Epithelial cell of proximal tubule (primary cell): ENCODE measurements at regions not wholly inside any gene's neighbourhood (a gene's known extent, or its start where the extent isn't known, plus 50 kb on each side); places are given as distances from the start of the nearest gene placed in this dataset.

Experiments used
- DNase-seq: peaks from one replicate; pipeline ENCODE4 v3.0.0-alpha.2; 2011; ENCODE audit warnings: low read depth
- H3K4me3 ChIP-seq: 2 replicates; pipeline ENCODE4 v1.5.1; 2011; ENCODE audit warnings: low read depth, mild to moderate bottlenecking, low read length
- TF ChIP-seq, protein P1 (sequence below): conservative IDR thresholded peaks from 2 replicates; pipeline ENCODE4 v1.5.1; 2012; ENCODE audit warnings: low read depth, mild to moderate bottlenecking, low read length

DNA sequence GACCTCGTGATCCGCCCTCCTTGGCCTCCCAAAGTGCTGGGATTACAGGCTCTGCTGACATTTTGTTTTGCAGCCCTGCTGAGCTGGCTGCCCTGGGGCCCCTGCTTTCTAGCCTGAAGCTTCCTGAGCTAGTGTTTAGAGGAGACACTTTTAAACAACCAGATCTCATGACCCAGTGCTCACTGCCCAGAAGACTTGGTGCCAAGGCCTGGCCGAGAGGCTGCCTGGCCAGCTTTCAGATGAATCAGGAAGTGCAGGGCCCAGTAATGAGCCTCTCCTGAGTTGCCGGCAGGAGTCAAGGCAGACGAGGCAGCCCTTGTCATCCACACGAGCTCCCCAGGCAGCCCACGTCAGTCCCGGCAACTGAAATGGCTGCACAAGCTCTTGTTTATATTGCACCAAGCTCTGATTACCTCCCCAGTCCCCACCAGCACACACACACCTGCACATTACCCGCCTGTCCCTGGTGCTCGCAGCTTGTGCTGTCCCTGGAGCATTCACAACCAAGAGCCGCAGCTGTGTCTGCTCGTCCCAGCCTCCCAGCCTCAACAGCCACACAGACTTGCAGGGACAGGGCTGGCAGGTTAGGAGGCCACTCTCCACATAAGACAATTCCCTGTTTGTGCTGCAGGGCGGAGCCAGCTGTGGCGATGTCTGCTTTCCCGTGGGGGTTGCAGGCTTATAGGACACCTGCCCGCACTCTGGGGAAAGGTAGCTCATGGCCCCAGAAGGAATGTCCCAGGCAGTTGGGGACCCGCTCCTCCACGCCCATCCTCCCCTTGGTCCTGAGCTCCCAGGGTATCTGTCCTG lies 331.2 kb upstream of the MYT1L start:
- DNase-seq, result no peak
- no peak overlapping the region for H3K4me3 ChIP-seq
- TF ChIP-seq, protein P1, sequence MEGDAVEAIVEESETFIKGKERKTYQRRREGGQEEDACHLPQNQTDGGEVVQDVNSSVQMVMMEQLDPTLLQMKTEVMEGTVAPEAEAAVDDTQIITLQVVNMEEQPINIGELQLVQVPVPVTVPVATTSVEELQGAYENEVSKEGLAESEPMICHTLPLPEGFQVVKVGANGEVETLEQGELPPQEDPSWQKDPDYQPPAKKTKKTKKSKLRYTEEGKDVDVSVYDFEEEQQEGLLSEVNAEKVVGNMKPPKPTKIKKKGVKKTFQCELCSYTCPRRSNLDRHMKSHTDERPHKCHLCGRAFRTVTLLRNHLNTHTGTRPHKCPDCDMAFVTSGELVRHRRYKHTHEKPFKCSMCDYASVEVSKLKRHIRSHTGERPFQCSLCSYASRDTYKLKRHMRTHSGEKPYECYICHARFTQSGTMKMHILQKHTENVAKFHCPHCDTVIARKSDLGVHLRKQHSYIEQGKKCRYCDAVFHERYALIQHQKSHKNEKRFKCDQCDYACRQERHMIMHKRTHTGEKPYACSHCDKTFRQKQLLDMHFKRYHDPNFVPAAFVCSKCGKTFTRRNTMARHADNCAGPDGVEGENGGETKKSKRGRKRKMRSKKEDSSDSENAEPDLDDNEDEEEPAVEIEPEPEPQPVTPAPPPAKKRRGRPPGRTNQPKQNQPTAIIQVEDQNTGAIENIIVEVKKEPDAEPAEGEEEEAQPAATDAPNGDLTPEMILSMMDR, result no peak

GRCh38 chr2:2660789-2661355 lies 329.8 kb upstream of the MYT1L start:
- no peak for DNase-seq
- TF ChIP-seq, protein P1, result no peak
- no peak overlapping the region for H3K4me3 ChIP-seq

- TF ChIP-seq, protein P1, result no peak
- H3K4me3 ChIP-seq, result no peak overlapping the region
These were observed 326.3 kb upstream of the MYT1L start for GRCh38 chr2:2657121-2657962.

DNA sequence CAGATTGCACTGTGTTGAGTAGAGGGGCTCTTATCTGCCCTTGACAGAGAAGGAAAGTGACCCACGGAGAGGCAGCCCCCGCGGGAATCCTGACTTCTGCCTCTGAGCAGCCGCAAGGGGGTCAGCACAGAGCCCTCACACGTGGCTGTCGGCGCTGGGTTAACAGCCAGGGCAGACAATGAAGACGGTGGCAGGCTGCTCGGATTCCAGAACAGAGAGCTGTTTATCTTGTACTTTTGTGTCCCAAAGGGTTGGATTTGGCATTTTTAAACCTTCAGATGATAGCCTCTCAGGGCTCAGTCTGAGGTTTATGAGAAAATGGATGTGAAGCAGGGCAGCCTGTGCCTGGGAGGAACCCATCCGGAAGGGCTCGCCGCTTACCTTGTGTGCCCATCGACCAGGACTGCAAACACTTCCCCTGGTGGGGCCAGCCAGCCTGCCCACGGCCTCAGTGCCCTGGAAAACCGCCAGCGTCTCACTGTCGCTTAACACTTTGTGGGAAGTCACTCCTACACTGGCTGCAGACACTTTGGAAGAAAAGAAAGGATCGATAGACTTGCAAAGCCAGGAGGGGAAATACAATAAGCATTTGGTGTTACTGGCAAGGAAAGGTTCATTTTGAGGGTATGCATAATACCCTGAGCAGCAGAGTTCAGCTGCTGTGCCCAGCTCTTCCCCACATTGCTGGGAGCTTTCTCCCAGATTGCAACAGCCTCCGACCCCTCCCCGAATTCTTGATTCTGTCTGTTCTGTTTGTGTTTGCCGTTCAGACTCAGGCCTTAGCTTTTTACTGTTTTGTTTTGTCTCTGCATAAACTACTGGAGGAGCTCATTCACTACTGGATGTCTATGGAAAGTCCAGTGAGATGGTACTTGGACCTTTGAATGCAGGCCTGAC lies 325.3 kb upstream of the MYT1L start:
- no peak overlapping the region for H3K4me3 ChIP-seq
- TF ChIP-seq, protein P1, result no peak
- no peak for DNase-seq

More at GRCh38 chr2:2657121-2657962, 326.3 kb upstream of the MYT1L start:
- no peak for DNase-seq

DNA sequence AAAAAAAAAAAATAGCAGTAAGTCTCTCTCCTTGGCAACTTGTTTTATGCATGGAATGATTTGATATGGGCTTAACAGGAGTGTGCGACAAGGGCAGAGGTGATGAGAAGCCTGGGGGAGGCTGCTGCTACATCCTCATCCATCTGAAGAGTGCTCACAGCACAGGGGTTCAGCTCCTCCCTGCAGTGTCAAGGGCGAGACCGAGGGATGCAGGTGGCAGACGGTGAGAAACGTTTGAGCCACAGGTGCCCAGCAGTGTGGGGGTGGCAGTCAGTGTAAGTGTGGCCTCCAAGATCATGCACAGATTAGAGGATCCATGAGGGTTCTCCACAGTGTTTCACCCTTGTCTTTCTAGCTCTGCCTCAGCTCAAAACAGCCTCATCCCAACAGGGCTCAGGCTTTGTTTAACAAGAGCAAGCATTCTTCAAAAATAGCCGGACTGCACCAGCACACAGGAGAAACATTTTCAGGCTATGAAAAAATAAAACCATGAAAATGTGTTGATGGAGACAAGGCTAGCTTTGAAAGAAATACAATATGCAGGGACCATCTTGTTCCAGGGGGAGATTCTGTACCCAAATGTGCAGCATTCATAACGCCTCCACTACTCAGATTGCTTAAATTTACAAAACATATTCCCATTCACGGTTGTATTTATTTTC lies 324.5 kb upstream of the MYT1L start:
- DNase-seq, result no peak
- no peak overlapping the region for H3K4me3 ChIP-seq
- TF ChIP-seq, protein P1, result no peak

DNA sequence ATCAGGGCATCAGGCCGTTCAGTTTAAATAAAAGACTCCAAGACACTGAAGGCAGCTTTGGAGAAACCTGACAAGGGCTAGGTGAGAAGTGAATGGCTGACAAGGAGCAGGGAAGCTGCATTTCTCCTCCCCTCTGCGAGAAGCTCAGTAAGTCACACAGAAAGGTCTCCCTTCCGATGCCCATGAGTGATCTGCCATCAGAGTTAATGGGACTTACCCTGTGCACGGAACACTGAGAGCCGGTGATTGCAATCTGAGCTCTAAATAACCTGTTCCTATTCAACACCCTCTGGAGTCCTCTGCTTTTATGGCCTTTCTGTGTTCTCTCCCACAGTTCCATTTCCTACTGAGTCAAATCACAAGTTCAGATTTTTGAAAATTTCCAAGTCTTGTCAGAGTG lies 322.2 kb upstream of the MYT1L start:
- H3K4me3 ChIP-seq, result no peak overlapping the region
- no peak for DNase-seq
- TF ChIP-seq, protein P1, result no peak
